Left hindlimb (tissue), 1 donor: ENCODE measurements at regions not wholly inside any gene's neighbourhood (a gene's known extent, or its start where the extent isn't known, plus 50 kb on each side); places are given as distances from the start of the nearest gene placed in this dataset.

Experiments
- DNase-seq: peaks from one replicate; pipeline ENCODE4 v3.0.0-alpha.2; 2018

GRCh38 chr16:6993544-6993943 is 339.1 kb upstream of the RBFOX1 start:
- no peak for DNase-seq

GRCh38 chr16:6988846-6989245 is 343.8 kb upstream of the RBFOX1 start:
- no peak for DNase-seq

GRCh38 chr16:6977916-6978315 is 354.7 kb upstream of the RBFOX1 start:
- no peak for DNase-seq

- no peak for DNase-seq
Observed at GRCh38 chr16:6977291-6977690, 355.4 kb upstream of the RBFOX1 start.

GRCh38 chr16:6976716-6977115 is 355.9 kb upstream of the RBFOX1 start:
- DNase-seq: no peak

- DNase-seq: no peak
Observed at GRCh38 chr16:6970171-6970857, 362.3 kb upstream of the RBFOX1 start.

- no peak for DNase-seq
Observed at GRCh38 chr16:6969594-6969993, 363.1 kb upstream of the RBFOX1 start.

GRCh38 chr16:6967796-6968320 is 364.8 kb upstream of the RBFOX1 start:
- no peak for DNase-seq

GRCh38 chr16:6966925-6967324 is 365.7 kb upstream of the RBFOX1 start:
- DNase-seq: no peak

- DNase-seq: no peak
Observed at GRCh38 chr16:6964679-6965078, 368.0 kb upstream of the RBFOX1 start.

GRCh38 chr16:6961704-6962103 is 370.9 kb upstream of the RBFOX1 start:
- no peak for DNase-seq

- no peak for DNase-seq
Observed at GRCh38 chr16:6958184-6958583, 374.5 kb upstream of the RBFOX1 start.

- no peak for DNase-seq
Observed at GRCh38 chr16:6957681-6958080, 375.0 kb upstream of the RBFOX1 start.

- DNase-seq: no peak
Observed at GRCh38 chr16:6956511-6956910, 376.1 kb upstream of the RBFOX1 start.

GRCh38 chr16:6955303-6955702 is 377.3 kb upstream of the RBFOX1 start:
- no peak for DNase-seq

GRCh38 chr16:6949240-6949639 is 383.4 kb upstream of the RBFOX1 start:
- no peak for DNase-seq

- DNase-seq: no peak
Observed at GRCh38 chr16:6947291-6947690, 385.4 kb upstream of the RBFOX1 start.

GRCh38 chr16:6946802-6947201 is 385.8 kb upstream of the RBFOX1 start:
- DNase-seq: no peak

- no peak for DNase-seq
Observed at GRCh38 chr16:6946106-6946505, 386.5 kb upstream of the RBFOX1 start.

- no peak for DNase-seq
Observed at GRCh38 chr16:6940968-6941367, 391.7 kb upstream of the RBFOX1 start.

GRCh38 chr16:6937641-6938040 is 395.0 kb upstream of the RBFOX1 start:
- no peak for DNase-seq

GRCh38 chr16:6932871-6933385 is 399.7 kb upstream of the RBFOX1 start:
- no peak for DNase-seq

- no peak for DNase-seq
Observed at GRCh38 chr16:6929868-6930267, 402.8 kb upstream of the RBFOX1 start.

GRCh38 chr16:6926762-6927161 is 405.9 kb upstream of the RBFOX1 start:
- DNase-seq: no peak

GRCh38 chr16:6926341-6926740 is 406.3 kb upstream of the RBFOX1 start:
- DNase-seq: no peak
